HEK293 (cell line): ENCODE measurements at regions not wholly inside any gene's neighbourhood (a gene's known extent, or its start where the extent isn't known, plus 50 kb on each side); places are given as distances from the start of the nearest gene placed in this dataset.
A peak's percentile ranks its signal among the peaks of the same experiment; 100 is the strongest.

Source experiments
- CTCF ChIA-PET: fragments of 350-600 bp; formaldehyde crosslinking; extraction: SDS; loops from one replicate; lab custom pipeline; 2021; ENCODE audit warnings: antibody characterized with exemption; lab: Yijun Ruan, JAX
- POLR2A ChIA-PET: fragments of 300-600 bp; formaldehyde crosslinking; extraction: SDS; loops from one replicate; lab custom pipeline; 2020; ENCODE audit warnings: antibody characterized with exemption, inconsistent platforms; lab: Yijun Ruan, JAX
- H3K27ac ChIP-seq: fragments of 200-500 bp; sonication (Bioruptor generic); 2 replicates; pipeline ENCODE4 v1.5.1; 2014; ENCODE audit warnings: low read depth, low read length, control low read depth, inconsistent platforms; ENCODE audit errors: extremely low read depth
- H3K36me3 ChIP-seq, 2 experiments: fragments of 200-500 bp in 1 of 2; sonication (Bioruptor generic) in 1 of 2; 1 replicate in 1 of 2; 2 replicates in 1 of 2; pipeline ENCODE4 v1.5.1; 2014 to 2017; ENCODE audit warnings: inconsistent platforms in 2 of 2, low read length in 2 of 2; ENCODE audit not compliant: control insufficient read depth in 2 of 2, insufficient read depth in 1 of 2
- H3K4me1 ChIP-seq: fragments of 200-500 bp; sonication (Bioruptor generic); 2 replicates; pipeline ENCODE4 v1.5.1; 2014; ENCODE audit warnings: mild to moderate bottlenecking, low read length, inconsistent platforms; ENCODE audit not compliant: control insufficient read depth, insufficient read depth
- H3K4me3 ChIP-seq: 2 replicates; pipeline ENCODE4 v1.5.1; 2011; ENCODE audit warnings: low read depth, mild to moderate bottlenecking, control low read depth, low read length, moderate library complexity
- H3K9me3 ChIP-seq: fragments of 200-500 bp; sonication (Bioruptor generic); 2 replicates; pipeline ENCODE4 v1.5.1; 2014; ENCODE audit warnings: low read depth, low read length, inconsistent platforms; ENCODE audit not compliant: control insufficient read depth, insufficient read depth
- SALL2 ChIP-seq: fragments of 450-650 bp; formaldehyde crosslinking; IDR thresholded peaks from 2 replicates; pipeline ENCODE4 v1.5.0; 2017; ENCODE audit warnings: missing biosample characterization, mild to moderate bottlenecking, missing genetic modification characterization, borderline replicate concordance
- ZIC2 ChIP-seq: fragments of 450-650 bp; formaldehyde crosslinking; IDR thresholded peaks from 2 replicates; pipeline ENCODE4 v1.5.1; 2016; ENCODE audit warnings: missing biosample characterization, missing genetic modification characterization
- ZNF223 ChIP-seq: fragments of 450-650 bp; formaldehyde crosslinking; IDR thresholded peaks from 2 replicates; pipeline ENCODE4 v1.5.1; 2016; ENCODE audit warnings: missing biosample characterization, missing genetic modification characterization
- ZNF354C ChIP-seq: fragments of 450-650 bp; formaldehyde crosslinking; IDR thresholded peaks from 2 replicates; pipeline ENCODE4 v1.5.1; 2016; ENCODE audit warnings: missing biosample characterization, missing genetic modification characterization, low read depth, borderline replicate concordance
- ZNF391 ChIP-seq: fragments of 450-650 bp; formaldehyde crosslinking; IDR thresholded peaks from 2 replicates; pipeline ENCODE4 v1.5.1; 2016; ENCODE audit warnings: low read depth, missing biosample characterization, missing genetic modification characterization, borderline replicate concordance
- ZSCAN30 ChIP-seq: fragments of 450-650 bp; IDR thresholded peaks from 2 replicates; pipeline ENCODE4 v1.5.1; 2018; ENCODE audit warnings: missing biosample characterization, mild to moderate bottlenecking, missing genetic modification characterization, moderate library complexity
- TF ChIP-seq, protein P1 (sequence below): fragments of 450-650 bp; formaldehyde crosslinking; IDR thresholded peaks from 2 replicates; pipeline ENCODE4 v1.5.1; 2016; ENCODE audit warnings: missing biosample characterization, missing genetic modification characterization
- TF ChIP-seq, protein P2 (sequence below): fragments of 450-650 bp; formaldehyde crosslinking; IDR thresholded peaks from 2 replicates; pipeline ENCODE4 v1.5.1; 2016; ENCODE audit warnings: missing biosample characterization, missing genetic modification characterization, borderline replicate concordance
- TF ChIP-seq, protein P3 (sequence below): fragments of 450-650 bp; formaldehyde crosslinking; IDR thresholded peaks from 2 replicates; pipeline ENCODE4 v1.5.1; 2017; ENCODE audit warnings: missing biosample characterization, mild to moderate bottlenecking, missing genetic modification characterization, moderate library complexity

DNA sequence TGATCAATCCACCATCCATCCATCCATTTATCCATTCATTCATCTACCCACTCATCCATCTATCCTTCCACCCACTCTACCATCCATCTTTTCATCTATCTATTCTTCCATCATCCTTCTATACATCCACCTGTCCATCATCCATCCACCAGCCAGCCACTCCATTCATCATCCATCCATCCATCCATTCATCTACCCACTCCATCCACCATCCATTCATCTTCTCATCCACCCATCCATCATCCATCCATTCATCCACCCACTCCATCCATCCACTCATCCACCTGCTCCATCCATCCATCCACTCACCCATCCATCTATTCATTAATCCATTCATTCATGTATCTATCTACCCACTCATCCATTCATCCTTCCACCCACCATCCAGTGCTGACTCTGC lies 127.9 kb upstream of the TMPRSS2 start (continued):
- TF ChIP-seq, protein P1, sequence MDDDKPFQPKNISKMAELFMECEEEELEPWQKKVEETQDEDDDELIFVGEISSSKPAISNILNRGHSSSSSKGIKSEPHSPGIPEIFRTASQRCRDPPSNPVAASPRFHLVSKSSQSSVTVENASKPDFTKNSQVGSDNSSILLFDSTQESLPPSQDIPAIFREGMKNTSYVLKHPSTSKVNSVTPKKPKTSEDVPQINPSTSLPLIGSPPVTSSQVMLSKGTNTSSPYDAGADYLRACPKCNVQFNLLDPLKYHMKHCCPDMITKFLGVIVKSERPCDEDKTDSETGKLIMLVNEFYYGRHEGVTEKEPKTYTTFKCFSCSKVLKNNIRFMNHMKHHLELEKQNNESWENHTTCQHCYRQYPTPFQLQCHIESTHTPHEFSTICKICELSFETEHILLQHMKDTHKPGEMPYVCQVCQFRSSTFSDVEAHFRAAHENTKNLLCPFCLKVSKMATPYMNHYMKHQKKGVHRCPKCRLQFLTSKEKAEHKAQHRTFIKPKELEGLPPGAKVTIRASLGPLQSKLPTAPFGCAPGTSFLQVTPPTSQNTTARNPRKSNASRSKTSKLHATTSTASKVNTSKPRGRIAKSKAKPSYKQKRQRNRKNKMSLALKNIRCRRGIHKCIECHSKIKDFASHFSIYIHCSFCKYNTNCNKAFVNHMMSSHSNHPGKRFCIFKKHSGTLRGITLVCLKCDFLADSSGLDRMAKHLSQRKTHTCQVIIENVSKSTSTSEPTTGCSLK: no peak
- TF ChIP-seq ZNF354C (tag by site-specific recombination): no peak
- no peak for TF ChIP-seq SALL2
- no peak for TF ChIP-seq ZNF223 (tag by site-specific recombination)
- TF ChIP-seq ZIC2 (tag by site-specific recombination): no peak
- TF ChIP-seq, protein P2, sequence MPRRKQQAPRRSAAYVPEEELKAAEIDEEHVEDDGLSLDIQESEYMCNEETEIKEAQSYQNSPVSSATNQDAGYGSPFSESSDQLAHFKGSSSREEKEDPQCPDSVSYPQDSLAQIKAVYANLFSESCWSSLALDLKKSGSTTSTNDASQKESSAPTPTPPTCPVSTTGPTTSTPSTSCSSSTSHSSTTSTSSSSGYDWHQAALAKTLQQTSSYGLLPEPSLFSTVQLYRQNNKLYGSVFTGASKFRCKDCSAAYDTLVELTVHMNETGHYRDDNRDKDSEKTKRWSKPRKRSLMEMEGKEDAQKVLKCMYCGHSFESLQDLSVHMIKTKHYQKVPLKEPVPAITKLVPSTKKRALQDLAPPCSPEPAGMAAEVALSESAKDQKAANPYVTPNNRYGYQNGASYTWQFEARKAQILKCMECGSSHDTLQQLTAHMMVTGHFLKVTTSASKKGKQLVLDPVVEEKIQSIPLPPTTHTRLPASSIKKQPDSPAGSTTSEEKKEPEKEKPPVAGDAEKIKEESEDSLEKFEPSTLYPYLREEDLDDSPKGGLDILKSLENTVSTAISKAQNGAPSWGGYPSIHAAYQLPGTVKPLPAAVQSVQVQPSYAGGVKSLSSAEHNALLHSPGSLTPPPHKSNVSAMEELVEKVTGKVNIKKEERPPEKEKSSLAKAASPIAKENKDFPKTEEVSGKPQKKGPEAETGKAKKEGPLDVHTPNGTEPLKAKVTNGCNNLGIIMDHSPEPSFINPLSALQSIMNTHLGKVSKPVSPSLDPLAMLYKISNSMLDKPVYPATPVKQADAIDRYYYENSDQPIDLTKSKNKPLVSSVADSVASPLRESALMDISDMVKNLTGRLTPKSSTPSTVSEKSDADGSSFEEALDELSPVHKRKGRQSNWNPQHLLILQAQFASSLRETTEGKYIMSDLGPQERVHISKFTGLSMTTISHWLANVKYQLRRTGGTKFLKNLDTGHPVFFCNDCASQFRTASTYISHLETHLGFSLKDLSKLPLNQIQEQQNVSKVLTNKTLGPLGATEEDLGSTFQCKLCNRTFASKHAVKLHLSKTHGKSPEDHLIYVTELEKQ (tag by site-specific recombination): no peak; the same call in 1 of the 2 replicates

DNA sequence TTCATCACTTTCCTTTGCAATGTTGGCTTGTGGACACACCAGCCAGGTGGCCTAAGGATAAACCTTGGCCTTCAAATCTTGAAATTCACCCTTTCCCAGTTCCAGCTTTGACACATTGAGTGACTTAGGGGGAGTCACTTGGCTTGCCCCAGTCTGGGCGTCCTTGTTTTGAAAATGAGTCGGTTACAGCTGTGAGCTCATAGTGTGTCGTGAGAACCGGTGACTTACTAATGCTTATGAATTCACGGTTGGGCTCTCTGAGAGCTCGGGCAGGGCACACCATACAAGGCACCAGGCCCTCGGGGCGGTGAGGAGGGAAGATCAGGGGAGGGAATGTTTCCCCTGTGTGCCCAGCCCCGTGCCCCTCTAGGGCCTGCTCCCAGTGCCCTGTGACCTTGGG lies 126.9 kb upstream of the TMPRSS2 start:
- Histone ChIP-seq H3K36me3 (no peaks in the 10 kb centered on the region; a peak in 1 of 3 replicates), H3K4me3 (no peak overlapping the region), H3K9me3 (no peaks in the 10 kb centered on the region), H3K4me1 (peaks cover 7% of the 10 kb centered on the region), H3K27ac (no peak overlapping the region)
- POLR2A ChIA-PET: no interaction called here
- TF ChIP-seq, protein P3, sequence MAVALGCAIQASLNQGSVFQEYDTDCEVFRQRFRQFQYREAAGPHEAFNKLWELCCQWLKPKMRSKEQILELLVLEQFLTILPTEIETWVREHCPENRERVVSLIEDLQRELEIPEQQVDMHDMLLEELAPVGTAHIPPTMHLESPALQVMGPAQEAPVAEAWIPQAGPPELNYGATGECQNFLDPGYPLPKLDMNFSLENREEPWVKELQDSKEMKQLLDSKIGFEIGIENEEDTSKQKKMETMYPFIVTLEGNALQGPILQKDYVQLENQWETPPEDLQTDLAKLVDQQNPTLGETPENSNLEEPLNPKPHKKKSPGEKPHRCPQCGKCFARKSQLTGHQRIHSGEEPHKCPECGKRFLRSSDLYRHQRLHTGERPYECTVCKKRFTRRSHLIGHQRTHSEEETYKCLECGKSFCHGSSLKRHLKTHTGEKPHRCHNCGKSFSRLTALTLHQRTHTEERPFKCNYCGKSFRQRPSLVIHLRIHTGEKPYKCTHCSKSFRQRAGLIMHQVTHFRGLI (tag by site-specific recombination): peak; percentile 92
- TF ChIP-seq ZNF391 (tag by site-specific recombination): no peak
- CTCF ChIA-PET: interaction anchor here (0.7 to 1.2 kb wide), 2 partner anchors 143 to 182 kb away, joined by 3 read pairs; no protein-coding TSS in a partner anchor

DNA sequence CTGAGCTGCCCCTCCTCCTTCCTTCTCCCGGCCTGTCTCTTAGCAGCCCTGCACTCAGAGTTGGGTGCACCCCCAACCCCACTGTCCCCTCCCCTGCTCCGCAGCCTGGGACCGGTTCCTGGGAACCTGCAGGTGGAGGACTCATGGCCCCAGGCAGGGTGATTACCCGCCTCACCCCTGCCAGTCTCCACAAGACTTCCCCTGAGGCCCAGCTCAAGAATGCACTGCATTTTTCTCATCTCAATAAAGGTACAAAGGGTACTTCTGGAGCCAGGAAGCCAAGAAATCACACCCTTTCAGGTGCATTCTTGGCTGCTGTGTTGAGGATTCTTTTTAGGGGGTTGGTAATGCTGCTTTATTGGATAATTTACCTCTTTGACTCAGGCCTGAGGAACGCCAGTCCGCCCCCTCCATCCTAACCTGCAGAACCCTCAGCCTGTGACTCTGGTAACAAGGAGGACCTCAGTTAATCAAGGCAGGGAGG lies 126.3 kb upstream of the TMPRSS2 start:
- TF ChIP-seq, protein P3 (tag by site-specific recombination): no peak
- no peak for TF ChIP-seq ZSCAN30 (tag by site-specific recombination)
- Histone ChIP-seq H3K27ac (no peak overlapping the region), H3K36me3 (no peaks in the 10 kb centered on the region; a peak in 1 of 3 replicates), H3K4me1 (peaks cover 7% of the 10 kb centered on the region), H3K4me3 (no peak overlapping the region), H3K9me3 (peaks cover 2% of the 10 kb centered on the region; the same call in 1 of the 2 replicates)
- ChIA-PET POLR2A (no interaction called here), CTCF (interaction anchor here (0.7 to 3.3 kb wide), 3 partner anchors 22 to 183 kb away, joined by 3 to 23 read pairs (median 3); no protein-coding TSS in a partner anchor)
